CD4-positive, alpha-beta T cell (primary cell): ENCODE measurements at regions not wholly inside any gene's neighbourhood (a gene's known extent, or its start where the extent isn't known, plus 50 kb on each side); places are given as distances from the start of the nearest gene placed in this dataset.
"Not testable (repeated sequence)": the region's sequence is repeated elsewhere in the genome, so short reads cannot be mapped to it uniquely, and the experiment has no call there.

Experiments
- ATAC-seq: fragments of 200-7000 bp; cut with Tn5 transposase; one replicate; pipeline ENCODE4 v1.10.0; 2022; ENCODE audit warnings: mild to moderate bottlenecking; ENCODE audit not compliant: poor library complexity
- CTCF ChIA-PET: fragments of 350-600 bp; sonication (Branson Sonifier 250); formaldehyde crosslinking; loops from one replicate; lab custom pipeline; 2021; ENCODE audit warnings: antibody characterized with exemption, inconsistent platforms; lab: Charles Lee
- POLR2A ChIA-PET: fragments of 350-600 bp; sonication (Branson Sonifier 250); formaldehyde crosslinking; loops from one replicate; lab custom pipeline; 2021; ENCODE audit warnings: antibody characterized with exemption, inconsistent platforms; lab: Charles Lee
- DNase-seq, 14 experiments: peaks; one replicate each; pipeline ENCODE4 v3.0.0-alpha.2; 2013 to 2020; ENCODE audit warnings: mixed read lengths in 2 of 14
- H3K27ac ChIP-seq, 2 donors: one replicate each; pipeline versions ENCODE4 v1.5.1 to v1.7.0; 2013; ENCODE audit warnings: low read length in 2 of 2, low read depth in 1 of 2, mild to moderate bottlenecking in 1 of 2
- H3K27me3 ChIP-seq, 2 experiments: 1 replicate in 1 of 2; 2 replicates in 1 of 2; pipeline versions ENCODE4 v1.6.1 to v1.7.0; 2013; ENCODE audit warnings: low read length in 2 of 2, control low read depth in 1 of 2, mild to moderate bottlenecking in 1 of 2, moderate library complexity in 1 of 2; ENCODE audit not compliant: insufficient read depth in 2 of 2, control insufficient read depth in 1 of 2
- H3K36me3 ChIP-seq: one replicate; pipeline ENCODE4 v1.6.1; 2013; ENCODE audit warnings: low read length, control low read depth; ENCODE audit not compliant: insufficient read depth
- H3K4me1 ChIP-seq: one replicate; pipeline ENCODE4 v1.6.1; 2013; ENCODE audit warnings: low read length, control low read depth; ENCODE audit not compliant: insufficient read depth
- H3K4me3 ChIP-seq: one replicate; pipeline ENCODE4 v1.5.1; 2013; ENCODE audit warnings: mild to moderate bottlenecking, low read length, moderate library complexity
- H3K9me3 ChIP-seq, 2 experiments: 1 replicate in 1 of 2; 2 replicates in 1 of 2; pipeline versions ENCODE4 v1.6.1 to v1.7.0; 2013; ENCODE audit warnings: low read length in 2 of 2, mild to moderate bottlenecking in 2 of 2, control low read depth in 1 of 2, moderate library complexity in 1 of 2; ENCODE audit not compliant: control insufficient read depth in 1 of 2, insufficient read depth in 1 of 2
- H3K27ac Mint-ChIP-seq: one replicate; pipeline ENCODE4 v1.8.0; 2020; ENCODE audit warnings: mixed read lengths
- H3K27me3 Mint-ChIP-seq: one replicate; pipeline ENCODE4 v1.8.0; 2021; ENCODE audit warnings: mixed read lengths
- H3K36me3 Mint-ChIP-seq: one replicate; pipeline ENCODE4 v1.8.0; 2021; ENCODE audit warnings: low read depth, mixed read lengths
- H3K4me1 Mint-ChIP-seq: one replicate; pipeline ENCODE4 v1.8.0; 2021; ENCODE audit warnings: low read depth, mixed read lengths
- H3K4me3 Mint-ChIP-seq: one replicate; pipeline ENCODE4 v1.8.0; 2020; ENCODE audit warnings: mild to moderate bottlenecking, mixed read lengths
- H3K9me3 Mint-ChIP-seq: one replicate; pipeline ENCODE4 v1.8.0; 2020; ENCODE audit warnings: mixed read lengths
- intact Hi-C, 2 experiments: fragments of 100-400 bp; cut with DNase I in 1 of 2; cut with micrococcal nuclease in 1 of 2; formaldehyde crosslinking; loops; one replicate each; pipeline versions ENCODE4 v1.15.1 to v1.9.0; 2023 to 2025; cut with DNase I, micrococcal nuclease
- TF ChIP-seq, protein P1 (sequence below): fragments of 200-600 bp; IDR thresholded peaks from one replicate; pipeline ENCODE4 v1.8.0; 2022; ENCODE audit warnings: antibody characterized with exemption, mild to moderate bottlenecking

DNA sequence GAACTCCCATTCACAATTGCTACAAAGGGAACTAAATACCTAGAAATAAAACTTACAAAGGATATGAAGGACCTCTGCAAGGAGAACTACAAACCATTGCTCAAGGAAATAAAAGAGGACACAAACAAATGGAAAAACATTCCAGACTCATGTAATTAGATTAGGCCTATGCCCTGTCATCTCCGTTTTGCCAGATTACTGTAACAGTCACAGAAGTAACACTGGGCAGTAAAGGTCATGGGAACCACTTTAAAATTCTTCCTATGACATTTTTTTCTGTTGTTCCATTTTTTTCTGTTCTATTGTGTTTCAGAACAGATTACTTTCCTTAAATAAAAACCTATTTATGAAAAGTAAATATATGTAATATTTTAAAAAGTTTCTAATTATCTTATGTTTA lies 199.4 kb upstream of the CENPE start:
- DNase-seq (no peak), ATAC-seq (no peak)
- Mint-ChIP-seq H3K27me3 (no peaks in the 10 kb centered on the region), H3K9me3 (peaks cover 2% of the 10 kb centered on the region), H3K4me1 (no peaks in the 10 kb centered on the region), H3K4me3 (no peak overlapping the region), H3K36me3 (no peaks in the 10 kb centered on the region), H3K27ac (no peak overlapping the region)
- H3K9me3 ChIP-seq, result no peaks in the 10 kb centered on the region
- H3K4me1 ChIP-seq, result no peaks in the 10 kb centered on the region
- H3K27ac ChIP-seq, result no peak overlapping the region
- CTCF ChIA-PET, result no interaction called here
- POLR2A ChIA-PET, result no interaction called here
- H3K27me3 ChIP-seq, result no peaks in the 10 kb centered on the region
- no peaks in the 10 kb centered on the region for H3K36me3 ChIP-seq
- TF ChIP-seq, protein P1, sequence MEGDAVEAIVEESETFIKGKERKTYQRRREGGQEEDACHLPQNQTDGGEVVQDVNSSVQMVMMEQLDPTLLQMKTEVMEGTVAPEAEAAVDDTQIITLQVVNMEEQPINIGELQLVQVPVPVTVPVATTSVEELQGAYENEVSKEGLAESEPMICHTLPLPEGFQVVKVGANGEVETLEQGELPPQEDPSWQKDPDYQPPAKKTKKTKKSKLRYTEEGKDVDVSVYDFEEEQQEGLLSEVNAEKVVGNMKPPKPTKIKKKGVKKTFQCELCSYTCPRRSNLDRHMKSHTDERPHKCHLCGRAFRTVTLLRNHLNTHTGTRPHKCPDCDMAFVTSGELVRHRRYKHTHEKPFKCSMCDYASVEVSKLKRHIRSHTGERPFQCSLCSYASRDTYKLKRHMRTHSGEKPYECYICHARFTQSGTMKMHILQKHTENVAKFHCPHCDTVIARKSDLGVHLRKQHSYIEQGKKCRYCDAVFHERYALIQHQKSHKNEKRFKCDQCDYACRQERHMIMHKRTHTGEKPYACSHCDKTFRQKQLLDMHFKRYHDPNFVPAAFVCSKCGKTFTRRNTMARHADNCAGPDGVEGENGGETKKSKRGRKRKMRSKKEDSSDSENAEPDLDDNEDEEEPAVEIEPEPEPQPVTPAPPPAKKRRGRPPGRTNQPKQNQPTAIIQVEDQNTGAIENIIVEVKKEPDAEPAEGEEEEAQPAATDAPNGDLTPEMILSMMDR, result no peak
- H3K4me3 ChIP-seq, result no peak overlapping the region
- intact Hi-C loops, result no loop called here

- H3K9me3 Mint-ChIP-seq, H3K36me3 ChIP-seq, H3K27ac ChIP-seq, CTCF ChIA-PET, H3K4me3 Mint-ChIP-seq, H3K27me3 ChIP-seq, H3K4me1 Mint-ChIP-seq, ATAC-seq, DNase-seq, H3K27ac Mint-ChIP-seq, intact Hi-C loops, H3K4me3 ChIP-seq, POLR2A ChIA-PET, H3K27me3 Mint-ChIP-seq, H3K36me3 Mint-ChIP-seq, H3K4me1 ChIP-seq: not testable (repeated sequence)
- peaks cover 0 to 10% of the 10 kb centered on the region in 2 experiments for H3K9me3 ChIP-seq
Measured at GRCh38 chr4:103387508-103388011, 189.4 kb upstream of the CENPE start.

- intact Hi-C loops, ATAC-seq, H3K4me3 Mint-ChIP-seq, DNase-seq, POLR2A ChIA-PET, H3K27me3 Mint-ChIP-seq, H3K27ac Mint-ChIP-seq, H3K27ac ChIP-seq, H3K36me3 Mint-ChIP-seq, H3K4me1 Mint-ChIP-seq, H3K27me3 ChIP-seq, H3K36me3 ChIP-seq, H3K4me1 ChIP-seq, H3K4me3 ChIP-seq: not testable (repeated sequence)
- H3K9me3 ChIP-seq, result peaks cover 0 to 10% of the 10 kb centered on the region in 2 experiments
- H3K9me3 Mint-ChIP-seq, result peaks cover 11% of the 10 kb centered on the region
- CTCF ChIA-PET, result interaction anchor here (0.6 kb wide), 1 partner anchor 13 kb away, joined by 4 read pairs; no protein-coding TSS in a partner anchor
Measured at GRCh38 chr4:103385565-103385964, 187.4 kb upstream of the CENPE start.

- H3K27me3 Mint-ChIP-seq, result no peaks in the 10 kb centered on the region
- H3K27ac Mint-ChIP-seq, result no peak overlapping the region
- POLR2A ChIA-PET, result no interaction called here
- ATAC-seq (no peak), DNase-seq (no peak)
- H3K9me3 ChIP-seq, result peaks cover 0 to 4% of the 10 kb centered on the region in 2 experiments
- no peak overlapping the region for H3K4me3 Mint-ChIP-seq
- H3K4me1 Mint-ChIP-seq, result no peaks in the 10 kb centered on the region
- H3K36me3 ChIP-seq, result no peaks in the 10 kb centered on the region
- no peak overlapping the region for H3K27ac ChIP-seq
- CTCF ChIA-PET, result no interaction called here
- no peak overlapping the region for H3K4me3 ChIP-seq
- intact Hi-C loops, result no loop called here
- H3K4me1 ChIP-seq, result no peaks in the 10 kb centered on the region
- H3K27me3 ChIP-seq, result no peaks in the 10 kb centered on the region
- H3K9me3 Mint-ChIP-seq, result no peaks in the 10 kb centered on the region
- no peaks in the 10 kb centered on the region for H3K36me3 Mint-ChIP-seq
- TF ChIP-seq, protein P1, result no peak
Measured at GRCh38 chr4:103375278-103375677, 177.1 kb upstream of the CENPE start.
